Skeletal muscle tissue (tissue), 4 donors: ENCODE measurements at regions not wholly inside any gene's neighbourhood (a gene's known extent, or its start where the extent isn't known, plus 50 kb on each side); places are given as distances from the start of the nearest gene placed in this dataset. TPM values are rescaled to one million over a fixed set of nuclear protein-coding genes. Genes with fewer than 3 reads are reported as not detected.

Experiments used
- H3K27ac ChIP-seq: one replicate; pipeline ENCODE4 v1.7.0; 2013; ENCODE audit warnings: mild to moderate bottlenecking, low read depth, low read length, inconsistent platforms
- H3K27me3 ChIP-seq, 3 donors: one replicate each; pipeline ENCODE4 v1.7.0; 2013; ENCODE audit warnings: low read length in 3 of 3; ENCODE audit not compliant: control insufficient read depth in 3 of 3, insufficient read depth in 3 of 3
- H3K36me3 ChIP-seq, 3 donors: one replicate each; pipeline ENCODE4 v1.7.0; 2013; ENCODE audit warnings: low read length in 3 of 3; ENCODE audit not compliant: control insufficient read depth in 3 of 3, insufficient read depth in 3 of 3
- H3K4me1 ChIP-seq, 3 donors: one replicate each; pipeline ENCODE4 v1.7.0; 2013; ENCODE audit warnings: low read length in 3 of 3, mild to moderate bottlenecking in 3 of 3; ENCODE audit not compliant: control insufficient read depth in 3 of 3, insufficient read depth in 3 of 3
- H3K4me3 ChIP-seq, 3 donors: one replicate each; pipeline ENCODE4 v1.7.0; 2013; ENCODE audit warnings: low read length in 3 of 3
- H3K9ac ChIP-seq, 3 donors: one replicate each; pipeline ENCODE4 v1.7.0; 2013; ENCODE audit warnings: low read length in 3 of 3, mild to moderate bottlenecking in 3 of 3, moderate library complexity in 2 of 3, low read depth in 1 of 3
- H3K9me3 ChIP-seq, 3 donors: one replicate each; pipeline ENCODE4 v1.7.0; 2013; ENCODE audit warnings: low read length in 3 of 3; ENCODE audit not compliant: control insufficient read depth in 3 of 3
- small RNA-seq: library from RNA; depleted of rRNA; stranded (forward); fragments of <200 nt; gene quantifications from one replicate; pipeline ENCODE3, GENCODE V24; 2014
- donor health status: Osteomylitis.

- Histone ChIP-seq H3K27ac (no peak overlapping the region), H3K9me3 (no peaks in the 10 kb centered on the region), H3K36me3 (no peaks in the 10 kb centered on the region), H3K27me3 (no peaks in the 10 kb centered on the region), H3K9ac (no peak overlapping the region), H3K4me1 (no peaks in the 10 kb centered on the region), H3K4me3 (no peak overlapping the region)
These were observed 649.3 kb downstream of the STPG2 start for GRCh38 chr4:97493815-97494518.

GRCh38 chr4:97496298-97496873, 646.9 kb downstream of the STPG2 start:
- H3K36me3 ChIP-seq = no peaks in the 10 kb centered on the region
- no peaks in the 10 kb centered on the region for H3K27me3 ChIP-seq
- H3K4me3 ChIP-seq = no peak overlapping the region

DNA sequence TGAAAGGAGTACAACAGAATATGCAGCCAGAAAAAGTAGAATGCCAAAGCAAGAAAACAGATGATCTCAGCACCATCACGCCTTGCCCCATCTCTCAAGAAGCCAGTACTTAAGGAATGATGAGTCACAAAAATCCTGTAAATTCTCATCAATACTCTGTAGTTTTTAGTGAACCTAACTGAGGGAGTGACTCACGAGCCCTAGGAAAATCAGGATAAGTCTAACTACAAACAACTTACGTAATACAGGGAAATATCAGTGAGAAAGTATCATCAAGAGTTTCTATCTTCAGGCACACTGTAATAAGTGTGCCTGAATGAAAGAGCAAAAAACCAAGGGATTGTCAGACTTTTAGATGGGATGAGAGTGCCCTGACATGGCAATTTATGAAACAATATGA, 644.4 kb downstream of the STPG2 start:
- Histone ChIP-seq H3K27ac (no peak overlapping the region), H3K36me3 (no peaks in the 10 kb centered on the region), H3K4me3 (no peak overlapping the region), H3K27me3 (no peaks in the 10 kb centered on the region), H3K9ac (no peak overlapping the region), H3K9me3 (no peaks in the 10 kb centered on the region), H3K4me1 (no peaks in the 10 kb centered on the region)

More at GRCh38 chr4:97496298-97496873, 646.9 kb downstream of the STPG2 start:
- Histone ChIP-seq H3K9me3 (no peaks in the 10 kb centered on the region), H3K27ac (no peak overlapping the region), H3K4me1 (no peaks in the 10 kb centered on the region), H3K9ac (no peak overlapping the region)

GRCh38 chr4:97500423-97500822, 642.9 kb downstream of the STPG2 start:
- H3K9me3 ChIP-seq = no peaks in the 10 kb centered on the region

DNA sequence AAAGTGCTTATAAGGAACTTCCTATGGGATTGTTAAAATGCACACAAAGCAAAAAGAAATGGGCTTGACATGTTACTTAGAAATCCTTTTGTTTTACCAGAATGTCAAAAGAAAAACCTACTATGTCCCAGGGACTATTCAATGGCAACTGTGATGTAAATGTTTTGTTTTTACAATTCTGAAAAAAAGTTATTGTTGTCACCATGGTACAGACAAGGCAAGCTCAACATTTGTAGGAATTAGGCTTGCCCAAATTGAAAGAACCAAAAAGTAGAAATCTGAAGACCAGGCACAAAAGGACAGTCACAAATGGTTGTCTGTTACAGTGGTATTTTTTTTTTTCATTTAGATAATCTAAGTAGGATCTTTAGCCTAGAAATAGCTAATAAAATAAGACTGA, 638.6 kb downstream of the STPG2 start:
- Histone ChIP-seq H3K4me1 (no peaks in the 10 kb centered on the region), H3K27ac (no peak overlapping the region), H3K36me3 (no peaks in the 10 kb centered on the region), H3K9me3 (no peaks in the 10 kb centered on the region), H3K27me3 (no peaks in the 10 kb centered on the region), H3K4me3 (no peak overlapping the region), H3K9ac (no peak overlapping the region)

More at GRCh38 chr4:97500423-97500822, 642.9 kb downstream of the STPG2 start:
- Histone ChIP-seq H3K4me1 (no peaks in the 10 kb centered on the region), H3K9ac (no peak overlapping the region), H3K27me3 (no peaks in the 10 kb centered on the region), H3K27ac (no peak overlapping the region), H3K4me3 (no peak overlapping the region), H3K36me3 (no peaks in the 10 kb centered on the region)

DNA sequence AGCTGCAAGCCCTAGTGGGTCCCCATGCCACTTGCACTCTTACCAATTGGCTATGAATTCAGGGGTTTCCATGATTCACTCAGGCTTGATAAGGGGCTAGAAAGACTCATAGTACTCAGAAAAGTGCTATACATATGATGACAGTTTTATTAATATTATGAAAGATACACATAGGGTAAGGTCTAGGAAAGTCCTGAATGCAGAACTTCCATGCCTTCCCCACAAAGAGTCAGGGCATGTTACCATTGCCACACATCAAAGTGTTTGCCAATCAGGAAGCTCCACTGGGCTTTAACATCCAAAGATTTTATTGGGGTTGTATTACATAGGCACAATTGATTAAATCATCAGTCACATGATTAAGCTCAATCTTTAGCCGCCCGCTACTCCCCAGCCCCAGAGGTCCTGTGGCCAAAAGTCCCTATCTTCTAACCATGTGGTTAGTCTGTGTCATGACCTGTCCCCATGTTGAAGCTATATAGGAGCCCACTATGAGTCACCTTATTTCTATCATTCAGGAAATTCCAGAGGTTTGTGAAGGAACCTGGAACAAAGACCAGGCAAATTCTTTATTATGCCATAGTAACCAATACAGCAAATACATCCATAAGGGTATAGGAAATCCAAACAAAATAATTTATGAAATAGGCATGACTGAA, 635.6 kb downstream of the STPG2 start:
- Histone ChIP-seq H3K4me1 (no peaks in the 10 kb centered on the region), H3K27me3 (no peaks in the 10 kb centered on the region), H3K9me3 (no peaks in the 10 kb centered on the region), H3K9ac (no peak overlapping the region), H3K4me3 (no peak overlapping the region), H3K36me3 (no peaks in the 10 kb centered on the region), H3K27ac (no peak overlapping the region)

Small RNA genes lying in the stretch of these regions (small RNA-seq; reads per million reads assigned to genes)
- gene COX7A2P2 (not detected), gene RNU6-34P (not detected)
